CD8-positive, alpha-beta memory T cell (primary cell): ENCODE measurements at regions not wholly inside any gene's neighbourhood (a gene's known extent, or its start where the extent isn't known, plus 50 kb on each side); places are given as distances from the start of the nearest gene placed in this dataset.

Source experiments
- CTCF ChIA-PET: fragments of 350-600 bp; sonication (Branson Sonifier 250); formaldehyde crosslinking; loops from one replicate; lab custom pipeline; 2021; ENCODE audit warnings: antibody characterized with exemption; lab: Charles Lee
- POLR2A ChIA-PET: fragments of 350-600 bp; sonication (Branson Sonifier 250); formaldehyde crosslinking; loops from one replicate; lab custom pipeline; 2021; ENCODE audit warnings: antibody characterized with exemption; lab: Charles Lee
- DNase-seq, 5 donors: peaks; one replicate each; pipeline versions ENCODE4 v3.0.0 to v3.0.0-alpha.2; 2020 to 2022; ENCODE audit warnings: mixed read lengths in 1 of 5
- H3K27ac ChIP-seq: one replicate; pipeline ENCODE4 v1.7.0; 2013; ENCODE audit warnings: low read depth, mild to moderate bottlenecking, low read length, moderate library complexity
- H3K27me3 ChIP-seq: 2 replicates; pipeline ENCODE4 v1.7.0; 2013; ENCODE audit warnings: low read length, mild to moderate bottlenecking; ENCODE audit not compliant: insufficient read depth, poor library complexity, severe bottlenecking
- H3K36me3 ChIP-seq: 2 replicates; pipeline ENCODE4 v1.7.0; 2013; ENCODE audit warnings: mild to moderate bottlenecking, low read length, moderate library complexity; ENCODE audit not compliant: insufficient read depth
- H3K4me1 ChIP-seq: 2 replicates; pipeline ENCODE4 v1.7.0; 2013; ENCODE audit warnings: mild to moderate bottlenecking, low read length, moderate library complexity; ENCODE audit not compliant: insufficient read depth
- H3K4me3 ChIP-seq: 2 replicates; pipeline ENCODE4 v1.7.0; 2013; ENCODE audit warnings: mild to moderate bottlenecking, low read length
- H3K9me3 ChIP-seq: 2 replicates; pipeline ENCODE4 v1.7.0; 2013; ENCODE audit warnings: mild to moderate bottlenecking, low read length
- H3K27ac Mint-ChIP-seq, 8 donors: one replicate each; pipeline ENCODE4 v1.8.0; 2020 to 2021; ENCODE audit warnings: mixed read lengths in 8 of 8, mild to moderate bottlenecking in 6 of 8, inconsistent platforms in 3 of 8, moderate library complexity in 3 of 8
- H3K27me3 Mint-ChIP-seq, 2 donors: one replicate each; pipeline ENCODE4 v1.8.0; 2020 to 2021; ENCODE audit warnings: mixed read lengths in 2 of 2, mild to moderate bottlenecking in 1 of 2, moderate library complexity in 1 of 2
- H3K36me3 Mint-ChIP-seq, 3 donors: one replicate each; pipeline ENCODE4 v1.8.0; 2020 to 2021; ENCODE audit warnings: mixed read lengths in 3 of 3, inconsistent platforms in 1 of 3, mild to moderate bottlenecking in 1 of 3
- H3K4me1 Mint-ChIP-seq, 3 donors: one replicate each; pipeline ENCODE4 v1.8.0; 2020 to 2021; ENCODE audit warnings: mixed read lengths in 3 of 3, inconsistent platforms in 1 of 3, mild to moderate bottlenecking in 1 of 3
- H3K4me3 Mint-ChIP-seq, 7 donors: one replicate each; pipeline ENCODE4 v1.8.0; 2020 to 2021; ENCODE audit warnings: mixed read lengths in 7 of 7, mild to moderate bottlenecking in 6 of 7, moderate library complexity in 4 of 7, inconsistent platforms in 2 of 7
- H3K9me3 Mint-ChIP-seq, 5 donors: one replicate each; pipeline ENCODE4 v1.8.0; 2020 to 2022; ENCODE audit warnings: mixed read lengths in 5 of 5, mild to moderate bottlenecking in 3 of 5, moderate library complexity in 2 of 5, inconsistent platforms in 1 of 5

- Mint-ChIP-seq H3K36me3 (no peaks in the 10 kb centered on the region), H3K4me3 (no peak overlapping the region), H3K9me3 (peaks cover 2 to 8% (median 4%) of the 10 kb centered on the region in 5 donors), H3K27me3 (peaks cover 11 to 35% of the 10 kb centered on the region in 2 donors), H3K4me1 (no peaks in the 10 kb centered on the region), H3K27ac (no peak overlapping the region)
- ChIA-PET POLR2A (no interaction called here), CTCF (no interaction called here)
- Histone ChIP-seq H3K36me3 (no peaks in the 10 kb centered on the region), H3K27me3 (no peaks in the 10 kb centered on the region), H3K4me3 (no peak overlapping the region), H3K9me3 (no peaks in the 10 kb centered on the region), H3K4me1 (no peaks in the 10 kb centered on the region), H3K27ac (no peak overlapping the region)
- DNase-seq = no peak
Measured at GRCh38 chr19:31436121-31436776, 87.0 kb upstream of the TSHZ3 start.

DNA sequence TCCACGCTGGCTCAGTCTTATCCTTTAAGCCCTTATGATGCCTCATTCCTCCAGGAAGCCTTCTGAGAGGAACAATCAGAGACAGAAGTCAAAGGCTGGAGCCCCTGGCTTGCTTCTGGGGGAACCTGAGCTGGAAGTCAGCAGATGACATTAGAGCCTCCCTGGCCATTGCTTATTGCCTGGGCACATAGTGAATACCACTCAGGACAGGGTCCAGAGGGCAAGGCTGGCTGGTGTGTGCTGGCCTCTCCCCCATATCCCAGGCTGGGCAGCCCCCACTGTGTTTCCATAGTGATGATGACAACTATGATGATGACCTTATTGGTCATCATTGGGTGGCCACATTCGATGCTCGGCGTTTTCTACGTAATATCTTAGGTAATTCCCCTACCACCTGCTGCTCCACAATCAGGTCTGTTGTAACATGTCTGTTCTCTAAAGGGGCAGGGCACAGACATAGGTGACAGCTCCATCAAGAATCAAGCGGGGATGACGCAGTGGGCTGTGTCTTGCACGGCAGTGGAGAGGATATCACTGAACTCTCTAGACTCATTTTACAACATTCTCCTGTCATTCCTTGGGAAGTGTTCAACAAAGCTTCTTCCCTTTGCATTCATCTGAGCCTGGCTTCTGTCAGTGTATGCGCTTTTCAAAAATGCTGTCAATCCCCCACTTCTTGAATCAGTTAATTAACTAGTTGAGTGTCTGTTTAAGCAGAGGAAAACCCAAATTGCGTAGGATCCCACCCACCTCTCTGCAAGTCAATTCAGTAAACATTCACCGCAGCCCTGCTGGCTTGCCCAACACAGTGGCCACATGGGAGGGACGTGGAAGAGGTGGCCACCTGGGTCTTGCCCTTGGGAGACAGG lies 89.4 kb upstream of the TSHZ3 start:
- no peak overlapping the region for H3K27ac ChIP-seq
- CTCF ChIA-PET = no interaction called here
- POLR2A ChIA-PET = no interaction called here
- no peak overlapping the region for H3K27ac Mint-ChIP-seq
- H3K36me3 Mint-ChIP-seq = no peaks in the 10 kb centered on the region
- H3K4me1 Mint-ChIP-seq = no peaks in the 10 kb centered on the region
- no peaks in the 10 kb centered on the region for H3K27me3 ChIP-seq
- peaks cover 15 to 26% of the 10 kb centered on the region in 2 donors for H3K27me3 Mint-ChIP-seq
- peaks cover 0 to 8% (median 4%) of the 10 kb centered on the region in 5 donors for H3K9me3 Mint-ChIP-seq
- no peaks in the 10 kb centered on the region for H3K9me3 ChIP-seq
- no peaks in the 10 kb centered on the region for H3K36me3 ChIP-seq
- no peak overlapping the region for H3K4me3 Mint-ChIP-seq
- no peak overlapping the region for H3K4me3 ChIP-seq
- no peak for DNase-seq
- no peaks in the 10 kb centered on the region for H3K4me1 ChIP-seq

DNA sequence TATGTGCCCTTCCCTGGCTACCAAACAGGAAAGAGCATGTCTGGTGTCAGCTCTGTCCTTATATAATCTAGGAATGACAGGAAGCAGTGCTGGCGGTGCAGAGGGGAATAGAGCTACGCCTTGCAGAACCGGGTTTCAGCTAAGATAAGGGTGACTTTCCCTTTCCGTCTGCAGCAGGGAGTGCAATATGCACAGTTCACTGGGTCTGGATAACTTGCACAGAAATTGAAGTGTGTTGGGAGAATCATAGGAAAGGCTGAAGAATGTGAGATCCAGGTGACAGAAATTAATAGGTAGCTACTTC lies 90.0 kb upstream of the TSHZ3 start:
- H3K27me3 ChIP-seq = no peaks in the 10 kb centered on the region
- no peaks in the 10 kb centered on the region for H3K36me3 Mint-ChIP-seq
- H3K9me3 ChIP-seq = no peaks in the 10 kb centered on the region
- peaks cover 15 to 26% of the 10 kb centered on the region in 2 donors for H3K27me3 Mint-ChIP-seq
- H3K27ac ChIP-seq = no peak overlapping the region
- H3K4me1 ChIP-seq = no peaks in the 10 kb centered on the region
- H3K4me3 ChIP-seq = no peak overlapping the region
- H3K4me1 Mint-ChIP-seq = no peaks in the 10 kb centered on the region
- no peak for DNase-seq
- no peak overlapping the region for H3K4me3 Mint-ChIP-seq
- no peak overlapping the region for H3K27ac Mint-ChIP-seq
- peaks cover 0 to 8% (median 4%) of the 10 kb centered on the region in 5 donors for H3K9me3 Mint-ChIP-seq
- ChIA-PET POLR2A (no interaction called here), CTCF (no interaction called here)
- no peaks in the 10 kb centered on the region for H3K36me3 ChIP-seq

DNA sequence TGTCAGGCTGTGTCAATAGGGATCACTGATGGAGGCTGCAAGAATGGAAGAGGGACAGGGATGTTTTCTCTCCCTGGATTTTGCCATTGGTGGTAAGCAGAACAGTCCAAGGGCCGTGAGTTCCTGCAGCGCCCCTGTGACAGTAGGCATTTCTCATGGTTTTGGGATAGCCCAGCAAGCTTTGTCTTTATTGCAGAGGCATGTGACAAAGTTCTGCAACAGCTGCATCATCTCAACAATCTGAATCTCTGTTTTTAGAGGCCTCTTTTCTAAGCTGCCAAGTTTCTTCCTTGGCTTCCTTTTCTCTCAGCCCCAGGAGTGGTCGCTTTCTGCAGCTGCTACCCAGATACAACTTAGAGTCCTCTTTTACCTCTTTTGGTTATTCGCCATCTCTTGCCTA lies 95.7 kb upstream of the TSHZ3 start:
- CTCF ChIA-PET = no interaction called here
- peaks cover 7 to 13% of the 10 kb centered on the region in 2 donors for H3K27me3 Mint-ChIP-seq

GRCh38 chr19:31445406-31445805 lies 96.2 kb upstream of the TSHZ3 start:
- DNase-seq = no peak
- H3K36me3 ChIP-seq = no peaks in the 10 kb centered on the region
- peaks cover 0 to 18% (median 12%) of the 10 kb centered on the region in 5 donors for H3K9me3 Mint-ChIP-seq
- H3K4me1 ChIP-seq = no peaks in the 10 kb centered on the region
- H3K4me1 Mint-ChIP-seq = no peaks in the 10 kb centered on the region
- ChIA-PET POLR2A (no interaction called here), CTCF (no interaction called here)
- no peaks in the 10 kb centered on the region for H3K27me3 ChIP-seq
- no peaks in the 10 kb centered on the region for H3K9me3 ChIP-seq
- no peak overlapping the region for H3K4me3 Mint-ChIP-seq
- H3K4me3 ChIP-seq = no peak overlapping the region
- H3K27ac Mint-ChIP-seq = no peak overlapping the region
- peaks cover 8 to 13% of the 10 kb centered on the region in 2 donors for H3K27me3 Mint-ChIP-seq
- H3K36me3 Mint-ChIP-seq = no peaks in the 10 kb centered on the region
- no peak overlapping the region for H3K27ac ChIP-seq

More for the DNA sequence above, 95.7 kb upstream of the TSHZ3 start:
- H3K4me1 ChIP-seq = no peaks in the 10 kb centered on the region
- H3K27me3 ChIP-seq = no peaks in the 10 kb centered on the region
- Mint-ChIP-seq H3K4me3 (no peak overlapping the region), H3K4me1 (no peaks in the 10 kb centered on the region), H3K9me3 (peaks cover 0 to 18% (median 12%) of the 10 kb centered on the region in 5 donors), H3K27ac (no peak overlapping the region), H3K36me3 (no peaks in the 10 kb centered on the region)
- no peak overlapping the region for H3K4me3 ChIP-seq
- no peaks in the 10 kb centered on the region for H3K9me3 ChIP-seq
- DNase-seq = no peak
- POLR2A ChIA-PET = no interaction called here
- H3K36me3 ChIP-seq = no peaks in the 10 kb centered on the region
- H3K27ac ChIP-seq = no peak overlapping the region

DNA sequence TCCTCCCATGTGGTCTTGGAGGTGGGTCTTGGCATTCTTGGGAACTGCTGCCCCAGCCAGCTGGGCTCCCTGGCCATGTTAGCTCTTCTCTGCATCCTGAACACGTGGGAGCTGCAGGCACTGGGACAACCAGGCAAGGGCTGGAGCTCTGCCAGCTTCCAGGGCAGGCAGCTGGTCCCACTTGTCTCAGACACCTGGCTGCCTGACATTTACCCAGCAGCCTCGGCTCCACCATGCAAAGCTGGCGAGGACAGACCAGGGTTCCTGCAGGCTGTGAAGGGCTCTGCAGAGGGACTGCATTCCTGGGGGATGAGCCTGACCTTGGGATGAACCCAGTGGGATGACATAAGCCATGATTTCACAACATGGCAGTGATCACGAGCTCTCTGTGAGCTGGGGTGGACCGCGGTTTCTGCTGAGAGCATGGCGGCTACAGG lies 99.0 kb upstream of the TSHZ3 start:
- DNase-seq = no peak
- peaks cover 0 to 18% (median 12%) of the 10 kb centered on the region in 5 donors for H3K9me3 Mint-ChIP-seq
- no peaks in the 10 kb centered on the region for H3K4me1 Mint-ChIP-seq
- H3K27me3 Mint-ChIP-seq = peaks cover 4 to 20% of the 10 kb centered on the region in 2 donors
- Histone ChIP-seq H3K36me3 (no peaks in the 10 kb centered on the region), H3K27ac (no peak overlapping the region), H3K27me3 (no peaks in the 10 kb centered on the region), H3K4me3 (no peak overlapping the region), H3K4me1 (no peaks in the 10 kb centered on the region), H3K9me3 (no peaks in the 10 kb centered on the region)
- ChIA-PET CTCF (no interaction called here), POLR2A (no interaction called here)
- H3K27ac Mint-ChIP-seq = no peak overlapping the region
- no peaks in the 10 kb centered on the region for H3K36me3 Mint-ChIP-seq
- no peak overlapping the region for H3K4me3 Mint-ChIP-seq

- Histone ChIP-seq H3K27ac (no peak overlapping the region), H3K27me3 (no peaks in the 10 kb centered on the region), H3K4me3 (no peak overlapping the region), H3K9me3 (no peaks in the 10 kb centered on the region), H3K4me1 (no peaks in the 10 kb centered on the region), H3K36me3 (no peaks in the 10 kb centered on the region)
- Mint-ChIP-seq H3K27ac (no peak overlapping the region), H3K4me1 (no peaks in the 10 kb centered on the region), H3K4me3 (no peak overlapping the region), H3K36me3 (no peaks in the 10 kb centered on the region), H3K27me3 (peaks cover 4 to 20% of the 10 kb centered on the region in 2 donors), H3K9me3 (peaks cover 0 to 22% (median 11%) of the 10 kb centered on the region in 5 donors)
- POLR2A ChIA-PET = no interaction called here
- DNase-seq = no peak
- CTCF ChIA-PET = no interaction called here
Measured at GRCh38 chr19:31449379-31449778, 100.1 kb upstream of the TSHZ3 start.

DNA sequence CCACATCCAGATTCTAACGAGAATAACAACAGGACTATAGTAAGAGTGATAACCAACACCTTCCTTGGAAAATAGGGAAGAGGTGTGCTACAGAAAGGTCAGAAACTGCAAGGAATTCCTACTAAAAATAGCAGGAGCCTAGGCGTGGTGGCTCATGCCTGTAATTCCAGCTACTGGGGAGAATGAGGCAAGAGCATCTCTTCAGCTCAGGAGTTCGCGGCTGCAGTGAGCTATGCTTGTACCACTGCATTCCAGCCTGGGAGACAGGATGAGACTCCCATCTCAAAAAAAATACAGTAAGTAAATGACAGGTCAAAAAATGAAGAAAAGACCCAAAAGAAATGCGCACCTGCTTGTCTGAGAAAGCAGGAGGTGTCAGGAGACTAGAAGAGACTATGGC lies 101.5 kb upstream of the TSHZ3 start:
- no peaks in the 10 kb centered on the region for H3K27me3 ChIP-seq
- ChIA-PET CTCF (no interaction called here), POLR2A (no interaction called here)
- no peak for DNase-seq
- no peak overlapping the region for H3K27ac ChIP-seq
- no peaks in the 10 kb centered on the region for H3K4me1 Mint-ChIP-seq
- peaks cover 0 to 10% (median 5%) of the 10 kb centered on the region in 5 donors for H3K9me3 Mint-ChIP-seq
- peaks cover 1 to 20% of the 10 kb centered on the region in 2 donors for H3K27me3 Mint-ChIP-seq
- no peaks in the 10 kb centered on the region for H3K9me3 ChIP-seq
- H3K4me3 ChIP-seq = no peak overlapping the region
- H3K36me3 Mint-ChIP-seq = no peaks in the 10 kb centered on the region
- no peaks in the 10 kb centered on the region for H3K36me3 ChIP-seq
- H3K4me1 ChIP-seq = no peaks in the 10 kb centered on the region
- H3K4me3 Mint-ChIP-seq = no peak overlapping the region
- no peak overlapping the region for H3K27ac Mint-ChIP-seq
